ENCODE measurements at regions not wholly inside any gene's neighbourhood (a gene's known extent, or its start where the extent isn't known, plus 50 kb on each side); places are given as distances from the start of the nearest gene placed in this dataset.

DNA sequence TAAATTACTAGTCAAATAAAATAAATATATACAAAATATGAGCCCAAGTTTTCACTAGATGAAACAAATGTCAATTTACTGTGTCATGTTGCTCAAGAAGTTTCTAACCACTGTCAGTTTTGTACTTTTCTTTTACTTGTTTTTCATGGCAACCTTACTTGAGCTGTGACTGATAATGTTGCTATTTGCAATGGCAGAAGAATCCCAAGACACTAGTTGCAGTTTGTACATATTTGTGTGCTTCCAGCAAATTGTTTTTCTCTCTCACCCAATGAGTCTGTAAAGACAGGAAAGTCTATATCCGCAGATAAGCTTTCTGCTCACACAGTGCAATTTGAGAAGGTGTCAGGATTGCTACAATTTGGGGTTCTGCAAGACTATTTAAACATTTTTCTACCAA lies 338.6 kb upstream of the PCSK5 start:
- Histone ChIP-seq H2BK120ac (ENCODE audit: low read depth, low read length, poor library complexity, severe bottlenecking) (no peak overlapping the region), H3K23ac (ENCODE audit: insufficient read length, low read depth, low read length) (no peak overlapping the region), H3K9ac (ENCODE audit: extremely low read depth, insufficient read length, low read length) (no peak overlapping the region), H3K79me1 (ENCODE audit: insufficient read depth, low read depth, low read length, poor library complexity, severe bottlenecking) (no peaks in the 10 kb centered on the region), H3T11ph (ENCODE audit: low read length) (no peak overlapping the region), H4K8ac (replicated peaks; ENCODE audit: insufficient read length, low read depth, low read length) (no peak overlapping the region), H3K56ac (ENCODE audit: insufficient read length, low read depth, low read length) (no peak overlapping the region), H3K9me3 (ENCODE audit: control insufficient read depth, low read depth, low read length) (no peaks in the 10 kb centered on the region), H4K91ac (ENCODE audit: insufficient read length, low read depth, low read length) (no peak overlapping the region), H2BK12ac (ENCODE audit: insufficient read length, low read depth, low read length) (no peak overlapping the region), H3K18ac (ENCODE audit: insufficient read length, low read depth, low read length) (no peak overlapping the region), H2BK5ac (ENCODE audit: insufficient read length, low read length) (no peak overlapping the region), H2AFZ (ENCODE audit: low read length) (no peak overlapping the region), H3K4ac (ENCODE audit: low read depth, low read length) (no peak overlapping the region), H3K23me2 (ENCODE audit: insufficient read length, low read depth, low read length, poor library complexity, severe bottlenecking) (no peaks in the 10 kb centered on the region), H2BK20ac (ENCODE audit: low read depth, low read length, poor library complexity, severe bottlenecking) (no peak overlapping the region), H3K4me1 (ENCODE audit: insufficient read depth, low read length) (no peaks in the 10 kb centered on the region), H3K4me2 (ENCODE audit: insufficient read depth, insufficient read length, low read length) (no peak overlapping the region), H4K5ac (ENCODE audit: insufficient read length, low read depth, low read length) (no peak overlapping the region), H3K79me2 (ENCODE audit: insufficient read depth, low read length) (no peaks in the 10 kb centered on the region), H3K27ac (ENCODE audit: insufficient read length, low read depth, low read length) (no peak overlapping the region), H2AK5ac (ENCODE audit: insufficient read length, low read length) (no peak overlapping the region), H3K14ac (ENCODE audit: insufficient read depth, low read length) (no peak overlapping the region), H4K20me1 (ENCODE audit: control insufficient read depth, insufficient read depth, insufficient read length) (no peaks in the 10 kb centered on the region), H3K27me3 (ENCODE audit: insufficient read depth, low read length) (no peaks in the 10 kb centered on the region), H2BK15ac (ENCODE audit: low read depth, low read length) (no peak overlapping the region)
- DNase-seq, result no peak
- Mint-ChIP-seq H3K4me3 (no peak overlapping the region), H3K9me3 (peaks cover 0 to 1% of the 10 kb centered on the region in 2 experiments; a peak in 2 of 5 replicates), H3K27ac (no peak overlapping the region), H3K36me3 (ENCODE audit: insufficient read depth in 1 of 3, low read depth in 3 of 3) (peaks cover 0 to 2% (median 0%) of the 10 kb centered on the region in 3 experiments; a peak in 1 of 7 replicates), H3K4me1 (peaks cover 0 to 2% of the 10 kb centered on the region in 2 experiments; a peak in 1 of 4 replicates), H3K27me3 (ENCODE audit: low read depth) (no peaks in the 10 kb centered on the region)
- TF ChIP-seq, protein P1, sequence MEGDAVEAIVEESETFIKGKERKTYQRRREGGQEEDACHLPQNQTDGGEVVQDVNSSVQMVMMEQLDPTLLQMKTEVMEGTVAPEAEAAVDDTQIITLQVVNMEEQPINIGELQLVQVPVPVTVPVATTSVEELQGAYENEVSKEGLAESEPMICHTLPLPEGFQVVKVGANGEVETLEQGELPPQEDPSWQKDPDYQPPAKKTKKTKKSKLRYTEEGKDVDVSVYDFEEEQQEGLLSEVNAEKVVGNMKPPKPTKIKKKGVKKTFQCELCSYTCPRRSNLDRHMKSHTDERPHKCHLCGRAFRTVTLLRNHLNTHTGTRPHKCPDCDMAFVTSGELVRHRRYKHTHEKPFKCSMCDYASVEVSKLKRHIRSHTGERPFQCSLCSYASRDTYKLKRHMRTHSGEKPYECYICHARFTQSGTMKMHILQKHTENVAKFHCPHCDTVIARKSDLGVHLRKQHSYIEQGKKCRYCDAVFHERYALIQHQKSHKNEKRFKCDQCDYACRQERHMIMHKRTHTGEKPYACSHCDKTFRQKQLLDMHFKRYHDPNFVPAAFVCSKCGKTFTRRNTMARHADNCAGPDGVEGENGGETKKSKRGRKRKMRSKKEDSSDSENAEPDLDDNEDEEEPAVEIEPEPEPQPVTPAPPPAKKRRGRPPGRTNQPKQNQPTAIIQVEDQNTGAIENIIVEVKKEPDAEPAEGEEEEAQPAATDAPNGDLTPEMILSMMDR (conservative IDR thresholded peaks at IDR 0.05), result no peak
- WGBS (ENCODE audit: extremely low coverage, insufficient read length, low lambda C conversion rate), result no CpG with 5 or more reads among the region's 1 CpG

Measured in H9 (cell line).